Esophagus squamous epithelium (tissue), 4 donors: ENCODE measurements at regions not wholly inside any gene's neighbourhood (a gene's known extent, or its start where the extent isn't known, plus 50 kb on each side); places are given as distances from the start of the nearest gene placed in this dataset.

Experiments
- POLR2A ChIP-seq, 4 donors: fragments of 450-650 bp; IDR thresholded peaks; one replicate each; pipeline ENCODE4 v1.6.1; 2017; ENCODE audit warnings: antibody characterized with exemption in 4 of 4, mild to moderate bottlenecking in 4 of 4, moderate library complexity in 3 of 4
- TF ChIP-seq, protein P1 (sequence below), 6 experiments: fragments of 450-650 bp in 4 of 6; fragments of 200-600 bp in 2 of 6; sonication (generic) in 2 of 6; IDR thresholded peaks; one replicate each; pipeline ENCODE4 v1.5.1; 2016 to 2019; ENCODE audit warnings: antibody characterized with exemption in 6 of 6, mild to moderate bottlenecking in 4 of 6, moderate library complexity in 4 of 6

DNA sequence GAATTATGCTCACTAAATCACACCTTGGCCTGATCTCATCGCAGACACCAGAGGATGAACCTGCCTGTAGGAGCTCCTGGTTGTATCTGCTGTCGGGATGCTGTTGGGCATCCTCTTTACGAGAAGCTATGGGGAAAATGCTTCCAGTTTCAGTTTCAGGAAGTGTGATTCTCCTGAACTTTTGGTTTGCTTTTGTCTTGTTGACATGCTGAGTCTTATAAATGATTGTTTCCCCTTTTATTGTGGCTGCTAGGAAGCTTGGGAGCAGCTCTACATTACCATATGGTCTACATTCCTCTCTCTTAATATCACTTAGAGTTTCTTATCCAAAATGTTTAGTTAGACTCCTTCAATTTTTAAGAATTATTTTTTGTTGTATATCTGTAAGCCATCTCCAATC is 227.5 kb downstream of the MTX2 start:
- TF ChIP-seq, protein P1, sequence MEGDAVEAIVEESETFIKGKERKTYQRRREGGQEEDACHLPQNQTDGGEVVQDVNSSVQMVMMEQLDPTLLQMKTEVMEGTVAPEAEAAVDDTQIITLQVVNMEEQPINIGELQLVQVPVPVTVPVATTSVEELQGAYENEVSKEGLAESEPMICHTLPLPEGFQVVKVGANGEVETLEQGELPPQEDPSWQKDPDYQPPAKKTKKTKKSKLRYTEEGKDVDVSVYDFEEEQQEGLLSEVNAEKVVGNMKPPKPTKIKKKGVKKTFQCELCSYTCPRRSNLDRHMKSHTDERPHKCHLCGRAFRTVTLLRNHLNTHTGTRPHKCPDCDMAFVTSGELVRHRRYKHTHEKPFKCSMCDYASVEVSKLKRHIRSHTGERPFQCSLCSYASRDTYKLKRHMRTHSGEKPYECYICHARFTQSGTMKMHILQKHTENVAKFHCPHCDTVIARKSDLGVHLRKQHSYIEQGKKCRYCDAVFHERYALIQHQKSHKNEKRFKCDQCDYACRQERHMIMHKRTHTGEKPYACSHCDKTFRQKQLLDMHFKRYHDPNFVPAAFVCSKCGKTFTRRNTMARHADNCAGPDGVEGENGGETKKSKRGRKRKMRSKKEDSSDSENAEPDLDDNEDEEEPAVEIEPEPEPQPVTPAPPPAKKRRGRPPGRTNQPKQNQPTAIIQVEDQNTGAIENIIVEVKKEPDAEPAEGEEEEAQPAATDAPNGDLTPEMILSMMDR (IDR thresholded peaks at IDR 0.05): no peak
- no peak for TF ChIP-seq POLR2A (IDR thresholded peaks at IDR 0.05)
